SK-MEL-5 (cell line): ENCODE measurements at regions not wholly inside any gene's neighbourhood (a gene's known extent, or its start where the extent isn't known, plus 50 kb on each side); places are given as distances from the start of the nearest gene placed in this dataset.
A peak's percentile ranks its signal among the peaks of the same experiment; 100 is the strongest.
"Not testable (repeated sequence)": the region's sequence is repeated elsewhere in the genome, so short reads cannot be mapped to it uniquely, and the experiment has no call there.

ENCODE experiments used
- DNase-seq: peaks from one replicate; pipeline ENCODE4 v3.0.0-alpha.2; 2016; ENCODE audit warnings: low read depth, low spot score
- in situ Hi-C: cut with HindIII; loops from 2 replicates; pipeline ENCODE4 v1.10.0; 2016; ENCODE audit warnings: low sequenced_read_pairs, high pct_unique_total_duplicates, low pct_unique_long_range_greater_than_20kb

DNA sequence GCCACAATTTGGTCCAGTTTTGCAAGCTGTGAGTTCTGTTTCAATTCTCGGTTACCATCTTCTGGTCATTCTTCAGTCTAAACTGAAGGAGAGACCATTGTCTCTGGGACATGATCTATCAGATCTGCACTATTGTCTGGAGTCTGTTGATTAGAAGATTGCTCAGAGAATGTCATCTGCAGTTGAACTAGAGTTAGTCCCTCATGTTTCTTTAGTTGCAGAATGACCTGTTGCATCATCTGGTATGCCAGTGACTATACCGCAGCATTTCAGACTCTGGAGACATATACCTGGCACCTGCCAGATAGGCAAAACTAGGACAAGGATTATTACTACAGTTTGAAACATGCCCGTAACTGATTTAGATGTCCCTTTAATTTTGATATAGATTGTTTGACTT, 194.8 kb downstream of the LRRC70 start:
- DNase-seq, result no peak
- in situ Hi-C loops, result no loop called here

DNA sequence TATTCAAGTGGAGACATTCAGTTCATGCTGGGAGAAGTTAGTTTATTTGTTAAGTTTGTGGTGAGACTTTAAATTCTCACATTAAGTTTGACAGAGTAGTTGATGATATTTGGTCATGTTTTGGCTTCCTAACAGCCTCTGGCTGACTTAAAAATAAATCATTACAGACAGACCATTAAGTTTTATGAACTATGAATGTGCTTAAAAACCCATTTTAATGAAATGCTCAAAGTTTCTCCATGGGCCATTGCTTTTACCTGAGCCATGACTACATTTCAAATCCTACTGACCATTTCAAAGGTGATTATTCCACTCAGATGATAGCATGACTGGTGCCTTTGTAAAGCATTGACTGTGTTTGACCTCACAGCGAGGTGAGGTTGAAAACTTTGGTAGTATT, 192.7 kb downstream of the LRRC70 start:
- in situ Hi-C loops, result no loop called here
- no peak for DNase-seq

DNA sequence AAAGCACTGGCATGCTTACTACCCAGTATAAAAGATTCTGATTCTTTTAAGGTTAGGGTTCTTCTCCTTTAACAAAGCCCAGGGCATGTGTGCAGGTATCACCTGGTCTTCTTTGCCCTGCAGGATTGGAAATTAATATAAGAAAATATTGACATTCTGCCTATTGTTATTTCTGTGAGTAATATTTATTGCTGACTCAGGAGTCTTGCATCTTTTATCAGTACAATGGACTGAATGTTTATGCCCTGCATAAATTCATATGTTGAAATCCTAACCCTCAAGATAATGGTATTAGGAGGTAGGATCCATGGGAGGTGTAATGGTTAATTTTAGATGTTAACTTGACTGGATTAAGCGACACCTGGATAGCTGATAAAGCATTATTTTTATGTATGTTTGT, 189.0 kb downstream of the LRRC70 start:
- no peak for DNase-seq
- in situ Hi-C loops, result no loop called here

DNA sequence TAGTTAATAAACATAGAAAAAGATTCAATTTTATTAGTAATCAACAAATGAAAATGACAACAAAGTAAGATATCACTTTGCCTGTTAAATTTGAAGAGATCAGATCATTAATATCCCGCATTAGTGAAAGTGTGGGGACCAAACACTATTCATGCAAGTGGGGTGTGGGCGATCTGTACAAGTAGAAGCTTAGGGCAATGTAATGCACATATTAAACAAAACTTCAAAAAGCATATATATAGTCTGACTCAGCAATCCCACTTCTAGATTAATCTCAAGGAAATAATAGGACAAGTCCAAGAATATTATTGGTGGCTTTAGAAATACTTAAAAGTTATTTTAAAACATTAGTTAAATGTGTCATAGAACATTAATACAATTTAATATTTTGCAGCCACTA, 188.5 kb downstream of the LRRC70 start:
- in situ Hi-C loops, result no loop called here
- no peak for DNase-seq

DNA sequence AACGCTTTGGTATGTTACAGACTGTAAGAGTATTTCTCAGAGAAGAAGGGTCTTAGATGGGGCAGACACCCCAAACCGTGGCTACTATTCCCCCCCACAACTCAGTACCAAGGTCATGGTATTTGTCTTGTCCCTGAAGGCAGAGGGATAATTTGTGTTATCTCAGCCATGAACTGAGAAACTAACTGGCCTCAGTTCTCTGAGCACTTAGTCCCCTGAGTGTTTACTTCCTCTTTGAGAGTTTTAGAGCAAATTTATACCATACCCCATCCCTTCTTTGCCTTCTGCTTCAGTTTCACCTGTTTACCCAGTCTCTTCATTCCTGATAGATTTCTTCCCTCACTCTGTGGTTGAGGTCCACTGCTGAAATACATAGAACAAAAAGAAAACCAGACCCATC, 183.9 kb downstream of the LRRC70 start:
- in situ Hi-C loops, result no loop called here
- DNase-seq, result no peak

DNA sequence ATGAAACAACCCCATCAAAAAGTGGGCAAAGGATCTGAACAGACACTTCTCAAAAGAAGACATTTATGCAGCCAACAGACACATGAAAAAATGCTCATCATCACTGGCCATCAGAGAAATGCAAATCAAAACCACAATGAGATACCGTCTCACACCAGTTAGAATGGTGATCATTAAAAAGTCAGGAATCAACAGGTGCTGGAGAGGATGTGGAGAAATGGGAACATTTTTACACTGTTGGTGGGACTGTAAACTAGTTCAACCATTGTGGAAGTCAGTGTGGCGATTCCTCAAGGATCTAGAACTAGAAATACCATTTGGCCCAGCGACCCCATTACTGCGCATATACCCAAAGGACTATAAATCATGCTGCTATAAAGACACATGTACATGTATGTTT, 179.1 kb downstream of the LRRC70 start:
- in situ Hi-C loops, DNase-seq: not testable (repeated sequence)

DNA sequence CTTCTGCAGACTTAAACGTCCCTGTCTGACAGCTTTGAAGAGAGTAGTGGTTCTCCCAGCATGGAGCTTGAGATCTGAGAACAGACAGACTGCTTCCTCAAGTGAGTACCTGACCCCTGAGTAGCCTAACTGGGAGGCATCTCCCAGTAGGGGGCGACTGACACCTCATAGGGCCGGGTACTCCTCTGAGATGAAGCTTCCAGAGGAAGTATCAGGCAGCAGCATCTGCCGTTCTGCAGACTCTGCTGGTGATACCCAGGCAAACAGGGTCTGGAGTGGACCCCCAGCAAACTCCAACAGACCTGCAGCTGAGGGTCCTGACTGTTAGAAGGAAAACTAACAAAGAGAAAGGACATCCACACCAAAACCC, 174.4 kb downstream of the LRRC70 start:
- in situ Hi-C loops, result not testable (repeated sequence)

DNA sequence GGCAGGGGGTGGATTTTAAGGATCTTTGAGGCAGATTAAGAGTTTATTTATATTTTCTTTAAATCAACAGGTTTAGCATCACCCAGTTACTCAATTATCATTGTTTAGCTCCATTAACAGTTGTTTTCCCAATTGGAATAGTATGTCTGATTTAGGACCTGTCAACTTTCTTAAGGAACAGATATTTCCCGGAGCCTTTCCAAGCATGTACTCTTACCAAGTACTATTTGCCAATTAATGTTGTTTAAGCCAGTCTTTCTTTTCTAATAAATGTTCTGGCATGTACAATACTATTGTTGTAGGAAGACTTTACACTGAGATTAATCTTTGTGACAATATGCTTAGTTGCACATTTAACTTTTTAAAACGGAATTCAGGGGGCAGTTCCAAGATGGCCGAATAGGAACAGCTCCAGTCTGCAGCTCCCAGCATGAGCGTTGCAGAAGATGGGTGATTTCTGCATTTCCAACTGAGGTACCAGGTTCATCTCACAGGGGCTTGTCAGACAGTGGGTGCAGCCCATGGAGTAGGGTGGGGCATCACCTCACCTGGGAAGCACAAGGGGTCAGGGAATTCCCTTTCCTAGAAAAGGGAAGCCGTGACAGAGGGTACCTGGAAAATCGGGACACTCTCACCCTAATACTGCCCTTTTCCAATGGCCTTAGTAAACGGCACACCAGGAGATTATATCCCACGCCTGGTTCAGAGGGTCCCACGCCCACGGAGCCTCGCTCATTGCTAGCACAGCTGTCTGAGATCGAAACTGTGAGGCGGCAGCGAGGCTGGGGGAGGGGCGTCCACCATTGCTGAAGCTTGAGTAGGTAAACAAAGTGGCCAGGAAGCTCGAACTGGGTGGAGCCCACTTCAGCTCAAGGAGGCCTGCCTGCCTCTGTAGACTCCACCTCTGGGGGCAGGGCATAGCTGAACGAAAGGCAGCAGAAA, 173.7 kb downstream of the LRRC70 start:
- peak; percentile 11 for DNase-seq
- in situ Hi-C loops, result not testable (repeated sequence)

More for the DNA sequence above, 174.4 kb downstream of the LRRC70 start:
- peak; percentile 30 for DNase-seq

DNA sequence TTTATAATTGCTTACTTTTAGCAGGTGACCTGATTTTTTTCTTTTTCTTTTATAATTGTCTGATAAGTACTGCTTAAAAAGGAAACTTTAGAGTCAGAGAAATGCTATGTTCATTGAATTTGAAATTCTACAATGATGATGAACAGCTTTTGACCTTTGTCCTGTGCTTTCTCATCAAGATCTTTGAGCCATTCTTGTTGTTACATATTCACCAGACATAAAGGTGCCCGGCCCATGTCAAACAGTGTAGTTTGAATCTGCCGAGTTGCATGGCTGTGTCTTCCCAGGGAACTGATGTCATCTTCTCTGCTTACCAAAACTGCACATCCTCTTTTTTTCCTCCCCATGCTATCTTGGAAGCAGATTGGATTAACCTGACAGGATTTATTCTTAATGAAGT, 163.6 kb downstream of the LRRC70 start:
- in situ Hi-C loops, result no loop called here
- DNase-seq, result no peak

DNA sequence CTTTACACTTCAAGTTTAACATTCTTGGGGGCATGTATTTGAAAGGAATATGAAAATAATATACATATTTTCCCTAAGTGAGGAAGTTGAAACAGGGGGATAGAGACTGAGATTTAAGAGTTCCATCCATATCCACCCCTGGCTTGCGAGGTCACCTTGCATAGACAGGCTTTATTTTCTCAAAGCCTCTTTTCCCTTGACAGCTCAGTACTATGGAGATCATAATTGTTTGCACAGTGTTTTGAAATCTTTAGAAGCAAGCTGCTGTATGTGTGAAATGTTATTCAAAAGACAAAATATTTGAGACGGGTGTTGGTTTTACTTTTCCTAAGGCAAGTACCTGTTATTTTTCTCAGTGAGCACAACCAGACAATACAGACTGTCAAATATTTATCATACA, 163.1 kb downstream of the LRRC70 start:
- in situ Hi-C loops, result no loop called here
- no peak for DNase-seq

DNA sequence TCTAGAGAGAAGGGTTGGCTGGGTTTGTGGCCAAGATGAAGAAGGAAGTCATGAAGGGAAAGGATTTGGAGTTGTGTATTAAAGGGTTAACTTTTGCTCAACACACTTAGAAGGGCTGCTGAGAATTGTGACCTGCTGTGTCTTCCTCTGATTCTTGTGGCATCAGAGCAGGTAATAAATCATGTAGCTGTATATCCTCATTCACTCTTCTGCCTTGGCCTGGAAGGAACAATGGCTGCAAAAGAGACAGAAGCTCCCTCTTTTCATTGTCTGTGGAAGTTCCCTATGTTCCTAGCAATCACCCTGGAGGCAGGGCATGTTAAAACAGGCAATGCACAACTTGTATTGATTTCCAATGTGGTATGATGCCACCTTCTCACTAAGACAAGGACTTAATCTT, 159.1 kb downstream of the LRRC70 start:
- DNase-seq, result no peak
- in situ Hi-C loops, result no loop called here

DNA sequence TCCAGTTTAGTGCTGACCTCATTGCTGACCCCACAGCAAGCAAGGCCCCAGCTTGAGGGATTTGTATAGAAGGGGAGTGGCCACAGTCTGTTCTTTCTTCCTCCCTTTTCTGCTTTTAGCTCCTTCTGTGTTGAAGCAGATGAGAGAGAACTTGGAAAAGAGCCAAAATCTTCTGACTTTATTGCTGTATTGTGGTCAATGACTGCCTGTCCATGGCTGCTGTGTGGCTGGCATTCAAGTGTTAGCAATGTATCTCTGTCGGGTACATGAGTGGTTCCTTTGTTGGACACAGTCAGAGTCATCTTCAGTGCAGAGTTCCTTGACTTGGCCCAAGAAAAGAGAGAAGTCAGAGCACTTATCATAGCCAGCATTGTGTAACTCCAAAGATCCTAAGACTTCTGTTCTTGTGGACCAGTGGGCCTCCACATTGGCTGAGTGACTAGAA, 154.1 kb downstream of the LRRC70 start:
- in situ Hi-C loops, result no loop called here
- peak; percentile 93 for DNase-seq

DNA sequence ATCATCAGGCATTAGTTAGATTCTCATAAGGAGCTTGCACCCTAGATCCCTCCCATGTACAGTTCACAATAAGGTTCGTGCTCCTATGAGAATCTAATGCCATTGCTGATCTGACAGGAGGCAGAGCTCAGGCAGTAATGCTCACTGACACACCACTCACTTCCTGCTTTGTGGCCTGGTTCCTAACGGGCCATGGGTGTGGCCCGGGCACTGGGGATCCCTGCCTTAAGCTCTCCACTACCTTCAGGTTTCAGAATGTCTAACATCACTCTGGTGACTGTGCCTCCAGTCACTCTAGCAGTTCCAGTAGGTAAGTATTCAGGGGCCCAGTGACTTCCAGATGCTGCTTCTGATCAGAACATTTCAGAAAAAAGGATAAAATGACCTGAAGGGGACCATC, 152.4 kb downstream of the LRRC70 start:
- no peak for DNase-seq
- in situ Hi-C loops, result no loop called here

DNA sequence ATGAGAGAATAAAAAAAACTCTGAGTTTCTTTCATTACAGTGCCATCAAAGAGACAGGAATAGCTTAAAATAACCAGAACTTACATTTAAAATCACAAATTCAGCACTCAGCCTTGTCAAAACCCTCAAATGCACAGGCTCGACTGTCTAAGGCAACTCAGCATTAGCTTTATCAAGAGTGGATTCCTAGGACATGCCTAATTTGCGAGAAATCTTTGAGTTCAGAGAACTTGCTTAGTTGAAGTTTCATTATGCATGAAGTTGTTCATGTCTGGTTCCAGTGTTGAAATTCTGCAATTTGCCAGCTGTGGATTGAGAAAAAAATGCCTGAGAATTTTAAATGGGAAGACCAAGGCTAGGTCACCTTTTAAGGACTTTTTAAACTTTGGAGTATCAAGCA, 151.1 kb downstream of the LRRC70 start:
- no peak for DNase-seq
- in situ Hi-C loops, result no loop called here

DNA sequence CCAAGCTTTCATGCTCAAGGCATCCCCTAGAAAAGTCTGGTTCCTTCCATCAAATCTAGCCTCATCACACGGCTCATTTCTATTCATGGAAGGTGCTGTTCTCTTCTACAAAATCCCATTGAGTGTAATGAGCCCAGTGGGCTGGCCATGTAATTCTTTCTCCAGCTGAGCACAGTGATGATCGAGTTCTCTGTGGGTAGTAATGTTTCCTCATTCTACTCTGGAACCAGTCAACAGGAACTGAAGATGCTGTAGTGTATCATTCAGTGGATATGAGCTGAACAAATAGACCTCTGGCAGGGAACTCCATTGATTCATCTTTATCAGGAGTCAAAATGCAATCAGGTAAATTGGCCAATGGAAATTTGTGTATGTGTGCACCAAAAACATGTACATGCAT, 149.2 kb downstream of the LRRC70 start:
- DNase-seq, result no peak
- in situ Hi-C loops, result no loop called here

DNA sequence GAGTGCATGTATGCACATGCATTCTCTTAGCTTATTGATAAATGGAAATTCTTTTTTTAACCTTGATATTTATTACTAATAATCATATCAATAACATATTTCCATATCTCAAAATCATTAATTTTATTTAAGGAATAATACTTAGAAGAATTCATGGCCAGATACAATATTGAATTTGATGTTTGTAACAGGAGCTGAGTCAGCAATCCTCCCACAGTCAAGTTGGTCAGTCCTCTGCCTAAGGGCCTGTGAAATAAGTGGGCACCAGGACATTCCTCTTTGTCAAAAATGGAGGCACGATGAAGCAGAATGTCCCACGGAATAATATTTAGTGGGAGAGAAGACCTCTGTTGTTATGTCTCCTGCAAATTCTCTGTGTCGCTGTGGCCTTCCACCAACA, 148.6 kb downstream of the LRRC70 start:
- no peak for DNase-seq
- in situ Hi-C loops, result no loop called here

DNA sequence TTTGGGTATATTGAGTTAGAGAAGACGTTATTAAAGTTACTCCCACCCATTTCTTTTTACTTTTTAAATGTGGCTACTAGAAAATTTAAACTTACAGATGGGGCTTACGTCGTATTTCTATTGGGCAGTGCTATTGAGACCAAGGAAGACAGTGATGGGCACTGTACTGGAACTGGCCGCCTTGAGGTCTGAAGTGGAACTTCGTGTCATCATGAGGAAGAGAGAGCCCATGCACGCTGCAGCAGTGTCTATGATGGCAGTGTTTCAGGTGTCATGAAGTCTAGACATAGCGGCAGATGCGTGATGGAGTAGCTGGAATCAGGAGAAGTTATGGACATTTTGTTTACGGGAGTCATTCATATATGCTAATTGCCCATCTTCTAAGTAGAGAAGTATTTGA, 143.7 kb downstream of the LRRC70 start:
- in situ Hi-C loops, result no loop called here
- DNase-seq, result peak; percentile 41

DNA sequence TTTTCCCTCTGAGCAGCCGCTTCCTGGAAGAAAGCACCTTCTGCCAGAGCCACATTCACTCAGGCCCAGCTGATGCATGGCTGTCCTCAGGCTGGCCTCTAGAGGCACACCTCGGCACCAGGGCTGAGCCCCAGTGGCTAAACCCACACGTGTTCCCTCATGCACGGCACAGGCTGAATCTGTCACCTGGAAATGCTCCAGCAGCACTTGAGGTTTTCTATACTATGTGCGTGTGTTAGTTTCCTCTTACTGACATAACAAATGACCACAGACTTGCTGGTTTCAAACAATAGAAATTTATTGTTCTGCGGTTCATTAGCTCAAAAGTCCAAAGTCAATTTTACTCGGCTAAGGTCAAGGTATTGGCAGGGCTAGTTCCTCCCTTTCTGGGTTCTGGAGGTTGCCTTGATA, 141.4 kb downstream of the LRRC70 start:
- in situ Hi-C loops, result no loop called here
- DNase-seq, result peak; percentile 36

DNA sequence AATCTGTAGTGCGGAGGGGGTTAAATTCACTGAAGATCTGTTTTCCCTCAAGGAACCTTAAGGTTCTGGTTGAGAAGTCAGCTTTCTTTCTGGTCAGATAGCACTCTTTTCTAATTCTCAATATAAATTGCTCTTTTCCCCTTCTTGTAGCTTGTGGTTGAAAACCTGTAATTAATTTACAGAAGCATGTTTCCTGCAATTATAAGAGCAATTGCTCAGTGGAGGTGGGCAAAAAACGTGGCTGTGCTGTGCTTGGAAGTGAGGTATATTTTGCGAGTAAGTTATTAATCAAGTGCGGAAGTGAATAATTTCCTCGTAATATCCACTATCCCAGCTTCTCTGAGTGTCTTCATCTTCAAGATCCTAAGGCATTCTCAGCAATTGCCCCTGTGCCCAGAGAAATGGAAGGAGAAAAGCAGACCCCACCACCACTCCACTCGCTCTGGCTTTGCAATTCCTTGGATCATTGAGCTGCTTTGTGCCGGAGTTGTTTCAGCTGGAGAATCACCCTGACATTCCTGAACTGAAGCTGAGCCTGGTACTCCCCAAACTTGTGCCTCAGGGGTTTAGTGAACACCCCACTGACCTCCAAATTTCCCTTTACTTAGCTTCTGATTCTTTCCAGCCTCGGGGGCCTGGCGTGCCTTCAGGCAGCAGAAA, 140.6 kb downstream of the LRRC70 start:
- DNase-seq, result no peak
- in situ Hi-C loops, result no loop called here
